Endodermal cell (in vitro differentiated cells): ENCODE measurements at regions not wholly inside any gene's neighbourhood (a gene's known extent, or its start where the extent isn't known, plus 50 kb on each side); places are given as distances from the start of the nearest gene placed in this dataset.

ENCODE experiments used
- DNase-seq: peaks from one replicate; pipeline ENCODE4 v3.0.0-alpha.2; 2017
- H3K27ac ChIP-seq: 2 replicates; pipeline ENCODE4 v1.5.1; 2013; ENCODE audit warnings: mild to moderate bottlenecking, low read depth, low read length, moderate library complexity
- H3K27me3 ChIP-seq: 2 replicates; pipeline ENCODE4 v1.6.1; 2013; ENCODE audit warnings: mild to moderate bottlenecking, low read length, moderate library complexity; ENCODE audit not compliant: insufficient read depth, control insufficient read depth, poor library complexity, severe bottlenecking
- H3K36me3 ChIP-seq: 2 replicates; pipeline ENCODE4 v1.7.0; 2013; ENCODE audit warnings: mild to moderate bottlenecking, low read length, moderate library complexity; ENCODE audit not compliant: control insufficient read depth, insufficient read depth
- H3K4me1 ChIP-seq: one replicate; pipeline ENCODE4 v1.7.0; 2013; ENCODE audit warnings: low read length; ENCODE audit not compliant: control insufficient read depth, insufficient read depth
- H3K4me3 ChIP-seq: 2 replicates; pipeline ENCODE4 v1.5.1; 2013; ENCODE audit warnings: mild to moderate bottlenecking, low read length, moderate library complexity
- H3K9ac ChIP-seq: 2 replicates; pipeline ENCODE4 v1.6.1; 2013; ENCODE audit warnings: mild to moderate bottlenecking, low read length, moderate library complexity; ENCODE audit not compliant: poor library complexity, severe bottlenecking; ENCODE audit errors: extremely low read depth
- H3K9me3 ChIP-seq: 2 replicates; pipeline ENCODE4 v1.6.1; 2013; ENCODE audit warnings: mild to moderate bottlenecking, low read length, moderate library complexity; ENCODE audit not compliant: control insufficient read depth
- H3K27ac Mint-ChIP-seq: 2 replicates; pipeline ENCODE4 v1.8.0; 2020; ENCODE audit warnings: mixed read lengths
- H3K27me3 Mint-ChIP-seq: 2 replicates; pipeline ENCODE4 v1.8.0; 2021; ENCODE audit warnings: mild to moderate bottlenecking, mixed read lengths; ENCODE audit not compliant: insufficient read depth
- H3K36me3 Mint-ChIP-seq: 2 replicates; pipeline ENCODE4 v1.8.0; 2020; ENCODE audit warnings: low read depth, mixed read lengths
- H3K4me1 Mint-ChIP-seq: 2 replicates; pipeline ENCODE4 v1.8.0; 2020; ENCODE audit warnings: mixed read lengths
- H3K4me3 Mint-ChIP-seq: 2 replicates; pipeline ENCODE4 v1.8.0; 2020; ENCODE audit warnings: mild to moderate bottlenecking, moderate library complexity, mixed read lengths
- H3K9me3 Mint-ChIP-seq: 2 replicates; pipeline ENCODE4 v1.8.0; 2020; ENCODE audit warnings: mild to moderate bottlenecking, mixed read lengths
- CTCF ChIP-seq: fragments of 200-600 bp; sonication (generic); conservative IDR thresholded peaks from 2 replicates; pipeline ENCODE4 v1.5.0; 2021; ENCODE audit warnings: antibody characterized with exemption, mild to moderate bottlenecking
- WGBS, 2 experiments: methylation state at CpG; one replicate each; pipeline versions ENCODE4 v1.1.5 to v1.1.7; 2013; ENCODE audit warnings: missing lambda C conversion rate in 2 of 2, mixed read lengths in 1 of 2; ENCODE audit not compliant: insufficient coverage in 1 of 2, insufficient read length in 1 of 2; 5-methylcytosine and 5-hydroxymethylcytosine counted together

- H3K9me3 Mint-ChIP-seq: no peaks in the 10 kb centered on the region
- no peaks in the 10 kb centered on the region for H3K36me3 ChIP-seq
- no peak overlapping the region for H3K4me3 Mint-ChIP-seq
- no peak overlapping the region for H3K27ac Mint-ChIP-seq
- no peak for TF ChIP-seq CTCF
- no peaks in the 10 kb centered on the region for H3K27me3 Mint-ChIP-seq
- no peak overlapping the region for H3K27ac ChIP-seq
- no peak for DNase-seq
- H3K4me1 Mint-ChIP-seq: peaks cover 14% of the 10 kb centered on the region
- no peak overlapping the region for H3K4me3 ChIP-seq
- H3K9me3 ChIP-seq: no peaks in the 10 kb centered on the region
- H3K9ac ChIP-seq: no peak overlapping the region
- H3K4me1 ChIP-seq: peaks cover 3% of the 10 kb centered on the region
- 95 to 98% methylated on average over 4 of the region's 4 CpGs for WGBS, 2 experiments
- no peaks in the 10 kb centered on the region for H3K27me3 ChIP-seq
- H3K36me3 Mint-ChIP-seq: peaks cover 5% of the 10 kb centered on the region
Observed at GRCh38 chr20:40191573-40191972, 497.5 kb downstream of the MAFB start.

- H3K27me3 Mint-ChIP-seq: no peaks in the 10 kb centered on the region
- H3K4me3 ChIP-seq: no peak overlapping the region
- no peaks in the 10 kb centered on the region for H3K9me3 ChIP-seq
- H3K4me1 ChIP-seq: peaks cover 3% of the 10 kb centered on the region
- H3K36me3 Mint-ChIP-seq: peaks cover 5% of the 10 kb centered on the region
- no peaks in the 10 kb centered on the region for H3K36me3 ChIP-seq
- no peak overlapping the region for H3K4me3 Mint-ChIP-seq
- H3K27ac ChIP-seq: no peak overlapping the region
- no peak overlapping the region for H3K9ac ChIP-seq
- DNase-seq: no peak
- WGBS, 2 experiments: 83 to 94% methylated on average over 2 of the region's 2 CpGs
- no peak overlapping the region for H3K27ac Mint-ChIP-seq
- no peaks in the 10 kb centered on the region for H3K27me3 ChIP-seq
- H3K4me1 Mint-ChIP-seq: peaks cover 7% of the 10 kb centered on the region
- H3K9me3 Mint-ChIP-seq: no peaks in the 10 kb centered on the region
- no peak for TF ChIP-seq CTCF
Observed at GRCh38 chr20:40189621-40190020, 499.4 kb downstream of the MAFB start.

- peaks cover 5% of the 10 kb centered on the region for H3K36me3 Mint-ChIP-seq
- H3K4me1 ChIP-seq: peaks cover 3% of the 10 kb centered on the region
- H3K27ac Mint-ChIP-seq: no peak overlapping the region
- no peak overlapping the region for H3K4me3 Mint-ChIP-seq
- no peak overlapping the region for H3K27ac ChIP-seq
- H3K27me3 ChIP-seq: no peaks in the 10 kb centered on the region
- H3K4me3 ChIP-seq: no peak overlapping the region
- TF ChIP-seq CTCF: no peak
- no peaks in the 10 kb centered on the region for H3K27me3 Mint-ChIP-seq
- no peaks in the 10 kb centered on the region for H3K9me3 Mint-ChIP-seq
- DNase-seq: no peak
- H3K4me1 Mint-ChIP-seq: peaks cover 12% of the 10 kb centered on the region
- 90% methylated on average over 2 of the region's 2 CpGs for WGBS, 2 experiments
- no peaks in the 10 kb centered on the region for H3K36me3 ChIP-seq
- H3K9me3 ChIP-seq: no peaks in the 10 kb centered on the region
- H3K9ac ChIP-seq: no peak overlapping the region
Observed at GRCh38 chr20:40188319-40188718, 500.7 kb downstream of the MAFB start.
